RWPE2 (cell line): ENCODE measurements at regions not wholly inside any gene's neighbourhood (a gene's known extent, or its start where the extent isn't known, plus 50 kb on each side); places are given as distances from the start of the nearest gene placed in this dataset.
A peak's percentile ranks its signal among the peaks of the same experiment; 100 is the strongest.

Experiments
- ATAC-seq: fragments of 200-7000 bp; cut with Tn5 transposase; 3 replicates; pipeline ENCODE4 v1.9.1; 2021; ENCODE audit warnings: low read depth
- DNase-seq: peaks from one replicate; pipeline ENCODE4 v3.0.0-alpha.2; 2020; ENCODE audit warnings: low spot score
- H3K27ac ChIP-seq: fragments of 450-650 bp; 2 replicates; pipeline ENCODE4 v1.5.1; 2017; ENCODE audit warnings: mild to moderate bottlenecking; ENCODE audit not compliant: poor library complexity, severe bottlenecking
- H3K27me3 ChIP-seq: fragments of 250-450 bp; sonication (Bioruptor Pico); 2 replicates; pipeline ENCODE4 v1.5.1; 2021; ENCODE audit warnings: mild to moderate bottlenecking, moderate library complexity; ENCODE audit not compliant: insufficient read depth, poor library complexity, severe bottlenecking
- H3K36me3 ChIP-seq: fragments of 250-450 bp; sonication (Bioruptor Pico); 2 replicates; pipeline ENCODE4 v1.5.1; 2020; ENCODE audit warnings: low read depth, mild to moderate bottlenecking, moderate library complexity
- H3K4me1 ChIP-seq: fragments of 250-450 bp; sonication (Bioruptor Pico); 2 replicates; pipeline ENCODE4 v1.5.1; 2021; ENCODE audit warnings: mild to moderate bottlenecking, moderate library complexity; ENCODE audit not compliant: insufficient read depth, poor library complexity, severe bottlenecking
- H3K4me3 ChIP-seq: fragments of 250-450 bp; sonication (Bioruptor Pico); 2 replicates; pipeline ENCODE4 v1.5.1; 2021; ENCODE audit warnings: mild to moderate bottlenecking, moderate library complexity; ENCODE audit not compliant: severe bottlenecking
- H3K9me3 ChIP-seq: fragments of 250-450 bp; sonication (Bioruptor Pico); 2 replicates; pipeline ENCODE4 v1.5.1; 2021; ENCODE audit warnings: mild to moderate bottlenecking, moderate library complexity; ENCODE audit not compliant: severe bottlenecking
- CTCF ChIP-seq: fragments of 450-650 bp; IDR thresholded peaks from one replicate; pipeline ENCODE4 v1.5.1; 2017; ENCODE audit warnings: mild to moderate bottlenecking, moderate library complexity; ENCODE audit not compliant: poor library complexity, severe bottlenecking

- H3K9me3 ChIP-seq, result no peaks in the 10 kb centered on the region
- no peak overlapping the region for H3K27ac ChIP-seq
- no peaks in the 10 kb centered on the region for H3K27me3 ChIP-seq
- no peak for ATAC-seq
- DNase-seq, result no peak
- peaks cover 5% of the 10 kb centered on the region for H3K4me1 ChIP-seq
- no peak for TF ChIP-seq CTCF
- no peak overlapping the region for H3K4me3 ChIP-seq
- no peaks in the 10 kb centered on the region for H3K36me3 ChIP-seq
Measured at GRCh38 chr4:124330045-124330444, 382.5 kb downstream of the ANKRD50 start.

GRCh38 chr4:124331781-124332180 is 380.8 kb downstream of the ANKRD50 start:
- DNase-seq (no peak), ATAC-seq (no peak)
- Histone ChIP-seq H3K27me3 (no peaks in the 10 kb centered on the region), H3K36me3 (no peaks in the 10 kb centered on the region), H3K4me1 (peaks cover 5% of the 10 kb centered on the region), H3K4me3 (no peak overlapping the region), H3K27ac (no peak overlapping the region), H3K9me3 (no peaks in the 10 kb centered on the region)
- no peak for TF ChIP-seq CTCF

- Histone ChIP-seq H3K4me3 (no peak overlapping the region), H3K4me1 (peaks cover 5% of the 10 kb centered on the region), H3K36me3 (no peaks in the 10 kb centered on the region), H3K27me3 (no peaks in the 10 kb centered on the region), H3K9me3 (no peaks in the 10 kb centered on the region), H3K27ac (no peak overlapping the region)
- no peak for TF ChIP-seq CTCF
- no peak for DNase-seq
- ATAC-seq, result no peak
Measured at GRCh38 chr4:124333466-124333865, 379.1 kb downstream of the ANKRD50 start.

- peaks cover 5% of the 10 kb centered on the region for H3K4me1 ChIP-seq
- no peaks in the 10 kb centered on the region for H3K9me3 ChIP-seq
- H3K27ac ChIP-seq, result peak overlapping the region; percentile 20
- H3K4me3 ChIP-seq, result no peak overlapping the region
- peak; percentile 97 for ATAC-seq
- no peak for DNase-seq
- no peaks in the 10 kb centered on the region for H3K36me3 ChIP-seq
- no peaks in the 10 kb centered on the region for H3K27me3 ChIP-seq
- peak; percentile 87 for TF ChIP-seq CTCF
Measured at GRCh38 chr4:124334119-124334518, 378.4 kb downstream of the ANKRD50 start.

GRCh38 chr4:124337874-124338273 is 374.7 kb downstream of the ANKRD50 start:
- no peaks in the 10 kb centered on the region for H3K27me3 ChIP-seq
- H3K4me3 ChIP-seq, result no peak overlapping the region
- DNase-seq, result no peak
- no peak overlapping the region for H3K27ac ChIP-seq
- H3K4me1 ChIP-seq, result peaks cover 5% of the 10 kb centered on the region
- no peaks in the 10 kb centered on the region for H3K9me3 ChIP-seq
- no peaks in the 10 kb centered on the region for H3K36me3 ChIP-seq
- no peak for ATAC-seq
- TF ChIP-seq CTCF, result no peak
